Hematopoietic multipotent progenitor cell treated with erythropoietin and hydrocortisone succinate and interleukin-3 and kit ligand, for 15 days (in vitro differentiated cells): ENCODE measurements at regions not wholly inside any gene's neighbourhood (a gene's known extent, or its start where the extent isn't known, plus 50 kb on each side); places are given as distances from the start of the nearest gene placed in this dataset.

Experiments
- DNase-seq: peaks from one replicate; pipeline ENCODE4 v3.0.0-alpha.2; 2015; ENCODE audit warnings: low spot score

DNA sequence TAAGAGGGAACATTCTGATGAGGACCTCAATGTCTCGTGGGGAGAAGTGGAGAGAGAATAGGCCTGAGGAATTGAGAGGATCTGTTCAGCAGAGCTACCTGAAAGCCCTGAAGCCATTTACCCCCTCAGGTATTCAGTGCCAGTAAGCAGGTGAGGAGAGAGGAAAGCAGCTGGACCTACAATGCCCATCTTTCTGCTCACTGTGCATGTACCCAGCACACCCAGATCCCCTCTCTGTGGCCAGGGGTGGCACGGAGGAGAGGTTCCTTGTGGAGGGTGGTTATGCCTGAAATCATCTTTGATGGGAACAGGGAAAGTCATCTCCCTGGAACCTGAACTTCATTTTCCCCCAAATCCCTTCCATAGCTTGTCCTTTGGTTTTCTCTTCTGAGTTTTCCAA, 277.8 kb upstream of the B3GAT1 start:
- no peak for DNase-seq

DNA sequence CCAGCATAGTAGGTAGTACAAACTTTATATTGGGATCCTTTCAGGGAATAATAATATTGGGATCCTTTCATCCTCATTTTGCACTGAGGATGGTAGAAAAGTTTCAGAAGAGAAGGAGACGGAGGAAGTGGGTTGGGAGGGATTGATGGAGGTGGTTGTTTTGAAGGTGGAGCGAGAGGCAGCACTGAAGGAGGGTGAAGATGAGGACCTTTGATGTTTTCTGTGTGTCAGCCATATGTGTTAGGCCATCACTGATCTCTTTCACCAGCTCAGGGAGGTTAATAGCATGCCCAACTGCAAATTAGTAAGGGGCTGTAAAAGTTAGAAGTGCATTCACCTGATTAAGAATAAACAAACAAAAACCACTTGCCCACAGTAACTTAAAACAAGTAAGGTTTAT, 275.5 kb upstream of the B3GAT1 start:
- no peak for DNase-seq

DNA sequence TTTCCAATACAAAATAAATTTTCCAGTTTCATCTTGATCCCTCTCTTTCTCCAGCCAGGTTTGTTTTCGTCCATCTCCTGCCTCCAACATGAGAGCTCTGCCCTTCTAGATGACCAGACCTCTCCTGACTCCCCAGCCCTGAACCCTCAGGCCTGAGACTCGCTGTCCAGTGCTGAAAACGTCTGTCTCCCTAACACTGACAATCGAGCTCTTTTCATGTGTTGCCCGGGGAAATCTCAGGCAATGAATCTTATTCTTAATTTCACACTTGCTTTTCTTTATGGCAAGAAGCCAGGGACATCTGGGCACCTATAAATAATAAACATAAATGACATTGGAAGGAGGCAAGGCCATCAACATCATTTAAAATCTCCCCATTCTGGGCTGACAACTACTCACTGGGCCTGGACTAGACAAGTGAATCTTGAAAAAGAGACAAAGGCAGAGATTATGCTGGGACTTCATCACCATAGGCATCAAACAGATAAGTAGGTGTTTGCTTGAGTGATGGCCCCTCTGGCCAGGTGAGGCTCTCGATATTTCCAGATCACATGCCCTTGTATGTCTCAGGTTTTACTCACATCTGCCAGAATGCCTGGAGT, 274.5 kb upstream of the B3GAT1 start:
- DNase-seq = no peak

DNA sequence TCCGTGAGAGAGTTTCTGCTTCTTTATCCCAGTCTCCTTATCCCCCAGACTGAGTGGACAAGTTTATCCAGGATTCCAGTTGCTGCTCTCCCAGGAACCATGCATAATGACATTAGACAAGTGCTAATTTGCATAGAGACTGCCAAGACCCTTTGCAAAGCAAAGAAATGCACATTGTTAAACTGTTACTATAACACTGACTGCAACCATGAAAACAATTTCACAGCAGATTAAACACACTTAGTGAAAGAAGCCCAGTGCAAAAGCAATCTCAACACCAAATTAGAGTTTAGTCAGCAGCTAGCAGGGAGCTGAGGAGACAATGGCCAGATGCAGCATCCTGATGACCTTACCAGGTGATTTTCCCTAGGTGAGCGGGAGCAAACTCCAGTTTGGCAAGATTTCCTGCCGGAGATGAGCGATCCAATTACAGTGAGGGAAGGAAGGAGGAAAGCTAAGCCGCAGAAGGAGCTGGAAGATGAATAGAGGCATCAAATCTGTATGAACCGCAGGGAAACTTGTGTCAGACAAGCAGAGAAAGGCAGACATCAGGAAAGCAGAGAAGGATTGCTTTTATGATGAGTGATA, 273.8 kb upstream of the B3GAT1 start:
- DNase-seq = no peak

DNA sequence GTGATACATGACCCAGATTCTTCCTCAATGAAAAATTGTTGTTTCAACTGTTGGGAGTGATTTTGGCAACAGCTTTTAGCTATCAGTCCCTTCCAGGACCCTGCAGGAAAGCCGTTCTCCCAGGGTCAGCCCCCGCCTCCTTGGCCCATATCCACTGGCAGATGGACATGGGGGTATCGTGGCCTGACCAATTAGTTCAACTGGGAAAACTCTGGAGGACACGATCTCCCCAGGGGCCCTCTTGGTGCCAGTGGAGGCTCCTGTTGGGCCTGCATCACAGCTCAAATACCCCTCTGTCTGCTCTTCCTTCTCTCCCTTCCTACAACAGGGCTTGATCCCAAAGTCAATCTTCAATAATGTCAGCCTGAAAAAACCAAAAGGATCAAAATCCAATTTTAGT, 272.5 kb upstream of the B3GAT1 start:
- DNase-seq = no peak

DNA sequence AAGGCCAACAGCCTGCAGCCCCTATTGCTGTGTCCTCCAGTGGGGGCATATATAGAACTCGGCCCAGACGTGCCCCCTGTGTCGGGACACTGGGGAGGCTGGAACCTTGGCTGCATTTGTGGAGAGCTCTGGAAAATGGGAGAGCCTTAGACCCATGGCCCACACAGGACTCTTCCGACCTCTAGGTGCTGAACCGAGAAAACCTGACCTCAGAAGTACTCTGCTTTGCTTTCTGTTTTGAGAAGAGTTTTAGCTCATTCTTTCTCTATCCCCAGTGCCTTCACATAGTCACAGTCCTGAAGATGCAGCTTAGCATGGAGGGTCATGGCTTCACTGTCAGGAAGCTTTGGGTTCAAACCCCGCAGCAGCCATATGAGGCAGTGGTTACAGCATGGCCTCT, 271.8 kb upstream of the B3GAT1 start:
- no peak for DNase-seq

DNA sequence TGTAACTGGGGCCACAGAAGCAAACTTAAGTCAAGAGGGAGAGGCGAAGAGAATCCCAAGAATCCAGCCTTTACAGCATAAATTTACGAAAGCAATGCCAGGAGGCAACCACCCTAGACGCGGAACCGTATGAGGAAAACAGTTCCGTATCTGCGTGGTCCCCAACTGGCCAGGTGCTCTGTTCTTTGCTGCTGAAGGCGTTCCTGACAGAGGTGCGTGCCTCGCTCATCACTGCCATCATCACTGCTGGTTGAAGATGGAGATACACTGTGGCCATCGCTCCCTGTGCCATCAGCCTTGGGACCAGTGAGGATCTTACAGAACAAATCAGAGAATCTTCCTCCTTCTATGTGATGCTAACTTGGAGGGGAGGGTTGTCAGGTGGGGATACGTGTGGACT, 270.5 kb upstream of the B3GAT1 start:
- no peak for DNase-seq

DNA sequence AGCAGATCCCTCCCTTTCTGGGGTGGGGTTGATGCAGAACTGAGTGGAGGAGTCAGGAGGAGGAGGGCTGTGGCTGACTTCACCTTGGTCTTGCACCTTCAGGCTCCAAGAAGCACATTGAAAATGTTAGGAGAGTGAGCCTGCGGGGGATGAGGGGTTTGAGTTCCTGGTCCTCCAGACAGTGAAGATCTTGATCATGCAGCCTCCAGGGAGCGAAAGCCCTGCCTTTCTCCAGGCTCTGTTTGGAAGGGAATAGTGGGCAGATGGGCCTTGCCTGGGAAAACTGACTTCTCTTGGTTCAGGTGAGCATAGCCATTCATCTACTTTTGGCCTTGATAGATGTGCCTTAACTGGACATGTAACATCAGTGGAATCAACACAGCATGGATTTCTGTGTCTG, 267.6 kb upstream of the B3GAT1 start:
- no peak for DNase-seq

DNA sequence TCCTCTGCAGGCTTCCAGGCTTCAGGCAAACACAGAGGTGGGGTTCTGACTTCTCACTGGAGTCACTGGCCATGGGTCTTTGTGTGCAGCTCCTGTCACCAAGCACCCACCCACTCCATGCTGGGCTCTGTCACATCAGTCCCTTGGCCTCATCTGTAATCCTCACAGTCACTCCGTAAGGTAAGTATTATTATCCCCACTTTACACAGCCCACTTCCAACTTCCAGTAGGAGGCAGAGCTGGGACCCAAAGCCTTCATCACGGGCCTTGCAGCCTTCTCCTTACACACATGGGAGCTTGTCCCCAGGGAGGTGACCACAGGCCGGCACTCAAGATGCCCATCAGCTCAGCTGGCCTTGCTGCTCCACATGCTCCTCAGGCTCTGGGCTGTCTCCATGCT, 266.7 kb upstream of the B3GAT1 start:
- no peak for DNase-seq

DNA sequence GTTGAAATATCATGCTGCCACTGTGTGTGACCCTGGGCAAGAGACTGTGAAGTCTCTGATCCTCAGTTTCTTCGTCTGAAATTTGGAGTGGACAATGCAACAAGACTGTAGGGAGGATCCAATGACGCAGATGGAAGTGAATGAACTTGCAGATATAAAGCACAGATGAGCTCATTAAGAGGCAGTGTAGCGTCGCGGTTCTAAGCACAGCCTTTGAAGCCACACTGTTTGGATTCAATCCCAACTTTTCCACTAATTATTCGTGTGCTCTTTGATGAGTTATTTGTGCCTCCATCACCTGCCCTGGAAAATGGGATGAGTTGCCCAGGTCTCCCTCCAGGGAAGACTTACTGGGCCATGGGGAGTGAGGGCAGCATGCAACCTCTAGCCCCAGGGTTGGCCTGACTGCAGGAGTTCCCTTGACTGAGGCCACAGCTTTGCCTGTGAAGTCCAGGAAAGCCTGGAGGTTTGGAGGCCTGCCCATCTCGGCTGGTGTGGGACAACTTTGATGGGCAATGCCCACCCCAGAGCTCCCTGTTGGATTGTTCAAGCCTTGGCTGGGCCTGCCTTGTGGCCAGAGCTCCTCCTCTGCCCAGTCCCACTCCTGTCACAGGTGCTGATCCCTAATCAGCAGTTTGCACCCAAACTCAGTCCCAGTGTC, 266.0 kb upstream of the B3GAT1 start:
- no peak for DNase-seq

DNA sequence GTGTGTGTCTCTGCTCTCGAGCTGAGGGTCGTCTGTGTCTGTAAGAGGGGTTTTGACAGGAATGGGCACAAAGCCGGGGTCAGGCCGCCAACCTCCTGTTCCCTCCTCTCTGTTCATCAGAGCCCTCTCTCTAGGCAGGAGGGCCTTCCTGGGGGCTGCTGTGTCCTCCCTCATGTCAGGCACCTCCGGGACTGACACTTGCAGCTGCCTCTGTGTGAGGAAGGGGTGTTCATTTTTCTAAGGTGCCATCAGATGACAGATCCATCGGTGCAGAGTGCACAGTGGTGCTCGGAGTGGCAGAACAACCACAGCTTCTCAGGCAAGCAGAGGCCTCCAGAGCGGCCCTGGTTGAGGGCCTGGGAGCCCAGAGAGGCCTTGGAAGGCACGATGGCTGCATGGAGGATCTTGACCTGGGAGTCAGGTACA, 265.4 kb upstream of the B3GAT1 start:
- no peak for DNase-seq

DNA sequence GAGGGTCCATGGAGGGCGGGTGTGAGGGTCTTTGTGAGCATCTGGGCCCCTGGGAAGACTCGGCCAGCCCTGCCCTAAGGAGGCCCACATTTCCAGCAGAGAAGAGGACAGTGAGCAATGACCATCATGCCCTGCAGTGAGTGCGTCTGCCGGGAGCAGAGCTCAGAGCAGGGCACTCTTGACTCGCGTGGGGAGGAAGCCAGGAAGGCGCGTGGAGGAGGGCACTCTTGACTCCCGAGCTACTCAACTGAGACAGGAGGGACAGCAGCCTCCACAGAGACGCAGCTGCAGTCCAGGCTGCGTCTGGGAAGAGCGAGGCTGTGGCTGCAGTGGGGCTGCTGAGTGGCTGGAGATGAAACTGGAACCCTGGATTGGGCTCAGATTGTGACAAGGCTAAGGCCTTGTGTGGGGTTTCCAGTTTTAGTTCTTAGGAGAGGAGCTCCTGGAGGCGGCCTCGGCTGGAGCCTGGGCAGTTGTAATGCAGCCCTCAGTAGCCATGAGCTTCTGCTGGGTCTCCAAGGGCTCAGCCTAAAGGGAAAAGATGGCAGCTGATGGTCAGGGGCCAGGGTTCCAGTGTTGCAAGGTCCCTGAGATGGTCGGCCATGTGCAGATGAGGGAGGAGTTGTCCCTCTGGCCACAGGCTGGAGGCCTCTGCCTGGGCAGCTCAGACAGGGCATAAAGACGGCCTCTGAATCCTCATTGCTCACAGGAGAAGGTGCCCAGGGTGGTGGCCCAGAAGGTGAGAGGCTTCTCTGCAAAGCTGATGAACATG, 264.7 kb upstream of the B3GAT1 start:
- DNase-seq = no peak

DNA sequence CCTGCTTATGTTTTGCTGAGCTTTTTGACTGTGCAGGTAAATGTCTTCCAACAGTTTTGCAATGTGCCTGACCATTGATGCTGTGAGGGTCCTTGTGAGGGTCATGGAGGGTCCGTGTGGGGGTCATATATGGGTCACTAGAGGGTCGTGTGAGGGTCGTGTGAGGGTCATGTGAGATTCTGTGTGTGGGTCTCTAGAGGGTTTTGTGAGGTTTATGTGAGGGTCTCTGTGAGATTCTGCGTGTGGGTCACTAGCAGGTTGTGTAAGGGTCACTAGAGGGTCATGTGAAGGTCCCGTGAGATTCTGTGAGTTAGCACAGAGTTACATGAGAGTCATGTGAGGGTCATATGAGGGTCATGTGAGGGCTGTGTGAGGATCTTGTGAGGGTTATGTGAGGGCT, 263.9 kb upstream of the B3GAT1 start:
- no peak for DNase-seq

DNA sequence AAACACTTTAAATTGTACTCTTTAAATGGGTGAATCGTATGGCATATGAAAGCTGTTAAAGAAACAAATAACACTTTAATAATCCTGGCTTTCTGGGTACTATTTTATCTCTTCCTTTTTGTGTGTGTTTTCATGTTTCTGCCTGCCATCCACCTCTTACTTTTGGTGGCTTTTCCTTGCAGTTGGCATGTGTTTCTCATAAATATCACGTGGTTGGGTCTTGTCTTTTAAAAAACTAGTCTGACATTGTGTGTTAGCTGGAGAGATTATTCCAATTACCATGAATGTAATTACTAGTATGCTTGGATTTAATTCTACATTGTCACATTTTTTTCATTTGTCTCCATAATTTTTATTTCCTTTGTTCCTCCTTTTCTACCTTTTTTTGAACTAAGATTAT, 262.9 kb upstream of the B3GAT1 start:
- no peak for DNase-seq

DNA sequence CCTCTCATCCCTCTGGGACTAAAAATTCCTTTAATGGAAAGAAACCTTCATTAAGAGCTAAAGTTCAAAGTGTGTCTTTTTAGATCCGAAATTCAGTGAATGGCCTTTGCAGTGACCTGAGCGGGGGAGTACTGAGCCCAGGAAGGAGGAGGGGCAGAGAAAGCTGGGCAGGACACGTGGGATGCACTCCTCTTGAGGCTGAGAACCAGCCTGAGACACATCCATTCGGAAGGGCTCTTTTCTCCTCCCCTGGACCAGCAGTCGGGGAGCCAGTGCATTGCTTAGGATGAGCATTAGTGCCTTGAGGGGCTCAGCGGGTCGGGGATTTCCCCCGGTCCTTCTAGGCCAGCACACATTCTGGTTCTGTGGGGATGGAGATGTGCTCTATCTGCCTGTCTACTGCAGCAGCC, 258.9 kb upstream of the B3GAT1 start:
- no peak for DNase-seq

DNA sequence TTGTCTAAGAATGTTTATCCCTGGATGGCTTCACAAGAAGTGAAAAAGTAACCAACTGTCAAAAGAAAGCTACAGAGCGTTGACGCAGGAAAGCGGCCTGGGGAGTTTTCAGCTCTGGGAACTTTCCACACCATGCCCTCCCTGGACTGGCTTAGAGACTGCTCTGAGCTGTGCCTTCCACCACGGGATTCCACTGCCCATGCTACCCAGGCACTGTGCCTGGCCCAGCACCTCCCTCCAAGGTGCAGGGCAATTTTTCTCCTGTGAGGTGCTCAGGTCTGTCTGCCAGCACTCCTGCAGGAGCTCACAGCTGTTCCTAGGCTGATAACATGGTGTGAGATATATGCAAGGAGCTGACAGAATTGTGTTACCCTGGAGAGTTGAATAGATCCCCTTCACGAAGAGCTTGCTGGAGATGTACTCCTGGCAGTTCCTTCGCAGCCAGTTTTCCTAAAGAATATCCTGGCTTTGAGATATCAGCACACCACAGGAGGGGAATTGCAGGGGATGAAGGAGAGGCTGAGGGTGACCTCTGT, 258.3 kb upstream of the B3GAT1 start:
- DNase-seq = no peak

DNA sequence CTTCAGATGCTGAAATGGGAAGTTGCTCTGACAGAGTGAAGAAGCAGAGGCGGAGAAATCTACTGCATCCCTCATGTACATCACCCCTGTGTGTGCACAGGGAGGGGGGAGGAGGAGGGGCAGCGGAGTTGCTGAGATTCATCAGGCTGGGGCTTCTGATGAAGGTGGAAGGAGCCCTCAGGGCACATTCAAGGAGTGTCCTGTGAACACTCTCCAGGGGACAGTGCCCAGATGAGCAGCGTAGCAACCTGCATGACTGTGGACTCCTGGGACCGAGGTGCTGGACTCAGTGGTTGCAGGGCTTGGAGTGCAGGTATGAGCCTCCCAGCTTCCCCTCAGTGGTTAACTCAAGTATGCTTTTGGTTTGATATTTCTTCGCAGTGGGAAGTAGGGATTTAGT, 257.8 kb upstream of the B3GAT1 start:
- no peak for DNase-seq

DNA sequence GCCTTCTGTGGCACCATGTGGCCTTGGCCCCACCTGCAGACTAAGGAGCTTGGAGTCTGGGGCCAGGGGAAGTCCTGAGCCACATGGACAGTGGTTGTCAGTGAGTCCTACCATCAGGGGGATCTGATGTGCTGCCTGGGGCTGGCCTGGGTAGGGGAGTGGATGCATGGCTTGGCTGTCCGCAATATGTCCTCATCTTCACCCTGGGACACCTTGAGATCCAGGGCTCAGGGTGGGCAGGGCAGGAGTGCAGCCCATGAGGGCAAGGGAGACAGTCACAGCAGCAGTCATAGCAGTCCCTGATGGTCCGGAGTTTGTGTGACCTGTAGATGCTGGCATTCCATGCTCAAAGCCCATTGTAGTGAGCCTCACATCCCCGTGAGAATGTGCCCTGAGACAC, 256.8 kb upstream of the B3GAT1 start:
- DNase-seq = no peak

DNA sequence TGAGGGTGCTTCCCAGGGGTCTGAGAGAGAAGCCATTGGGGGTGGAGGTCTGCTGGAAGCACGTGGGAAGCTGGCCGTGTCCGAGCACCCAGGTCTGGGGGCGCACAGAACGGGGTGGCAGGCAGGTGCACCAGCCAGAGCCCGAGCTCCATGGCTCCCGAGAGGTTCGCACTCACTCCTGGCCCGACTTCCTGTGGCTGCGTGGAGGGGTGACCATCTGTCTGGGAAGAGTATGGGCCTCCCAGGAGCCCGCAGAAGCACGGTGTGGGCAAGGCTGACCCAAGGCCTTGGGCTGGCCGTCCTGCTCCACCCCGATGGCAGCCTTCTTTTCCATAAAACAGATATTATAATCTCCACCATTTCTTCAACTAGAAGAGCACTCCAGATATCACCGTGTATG, 256.0 kb upstream of the B3GAT1 start:
- no peak for DNase-seq

DNA sequence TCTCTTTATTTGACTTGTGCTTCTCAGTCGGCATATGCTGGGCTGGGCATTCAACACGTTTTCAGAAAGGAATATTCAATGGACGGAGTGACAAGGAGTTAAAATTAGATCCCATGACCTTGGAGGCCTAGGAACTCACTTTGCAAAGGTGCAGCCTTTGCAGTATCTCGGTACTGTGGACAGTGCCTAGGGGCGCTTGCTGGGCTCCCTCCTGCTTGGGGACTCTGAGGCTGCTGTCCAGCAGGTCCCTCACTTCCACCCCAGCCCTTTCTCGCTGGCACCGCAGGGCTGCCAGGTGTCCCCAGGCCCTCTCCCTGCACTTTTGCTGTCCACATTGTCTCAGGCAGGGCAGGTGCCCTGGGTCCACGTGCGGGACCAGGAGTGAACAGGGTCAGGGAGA, 255.5 kb upstream of the B3GAT1 start:
- no peak for DNase-seq

DNA sequence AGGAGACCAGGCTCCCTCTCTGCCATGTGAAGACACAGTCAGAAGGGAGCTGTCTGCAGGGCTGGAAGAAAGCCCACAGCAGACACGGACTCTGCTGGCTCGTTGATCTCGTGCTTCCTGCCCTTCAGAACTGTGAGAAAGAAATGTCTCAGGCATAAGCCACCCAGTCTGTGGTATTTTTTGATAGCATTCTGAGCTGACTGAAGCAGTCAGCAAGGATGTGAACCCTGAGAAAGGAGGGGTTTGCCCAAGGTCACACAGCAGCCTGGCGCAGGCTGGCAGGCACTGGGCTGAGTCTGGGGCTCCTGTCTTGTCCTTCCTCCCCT, 255.1 kb upstream of the B3GAT1 start:
- no peak for DNase-seq

DNA sequence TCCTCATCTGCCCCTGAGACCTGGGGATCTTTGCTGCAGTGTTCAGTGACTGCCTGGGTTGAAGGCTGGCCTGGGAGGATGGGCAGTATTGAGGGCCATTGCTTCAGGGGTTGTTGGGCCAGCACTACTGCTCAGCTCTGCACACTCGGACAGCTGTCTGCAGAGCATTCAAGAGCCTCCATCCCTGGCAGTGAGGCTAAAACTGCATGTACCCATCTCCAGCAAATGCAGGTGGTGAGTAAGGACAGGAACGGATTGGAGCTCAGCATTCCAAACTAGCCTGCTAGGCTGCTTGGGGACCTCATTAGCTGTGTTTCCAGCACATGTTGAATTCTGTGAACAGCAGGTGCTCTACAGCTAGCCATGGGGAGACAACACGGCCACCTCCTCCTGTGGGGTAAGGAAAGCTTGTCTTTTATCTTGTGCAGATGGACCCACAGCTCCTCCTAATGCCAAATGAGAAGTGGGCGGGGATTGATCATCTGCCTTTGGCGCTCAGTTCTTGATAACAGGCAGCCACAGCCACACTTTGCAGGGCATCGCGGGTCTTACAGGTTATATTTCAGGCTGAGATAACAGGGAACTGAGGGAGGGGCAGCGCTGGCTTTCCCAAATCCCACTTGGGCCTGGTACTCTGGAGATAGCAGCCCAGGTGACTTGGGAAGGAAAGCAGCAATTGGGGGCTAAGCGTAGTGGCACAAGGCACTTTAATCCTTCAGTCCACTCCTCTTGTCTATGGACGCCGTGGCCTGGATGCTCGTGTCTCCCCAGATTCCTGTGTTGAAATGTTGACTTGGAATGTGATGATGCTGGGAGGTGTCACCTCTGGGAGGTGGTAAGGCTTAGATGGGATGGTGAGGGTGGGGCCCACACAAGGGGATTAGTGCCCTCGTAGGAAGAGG, 254.5 kb upstream of the B3GAT1 start:
- DNase-seq = no peak
